Stimulated activated memory B cell treated with anti-CD40 and anti-IgM and Interleukin-4, amounts not matched to agents 10 μg/mL and 1 μg/mL and 100 μg/mL, for 72 hours (primary cell): ENCODE measurements at regions not wholly inside any gene's neighbourhood (a gene's known extent, or its start where the extent isn't known, plus 50 kb on each side); places are given as distances from the start of the nearest gene placed in this dataset.
A peak's percentile ranks its signal among the peaks of the same experiment; 100 is the strongest.

ENCODE experiments used
- ATAC-seq: fragments of 150-1000 bp; cut with Tn5 transposase; 2 replicates; pipeline ENCODE4 v1.10.0; 2021
- H3K27ac Mint-ChIP-seq: one replicate; pipeline ENCODE4 v1.8.0; 2022; ENCODE audit warnings: mild to moderate bottlenecking, mixed read lengths
- H3K27me3 Mint-ChIP-seq: one replicate; pipeline ENCODE4 v1.8.0; 2022; ENCODE audit warnings: mixed read lengths
- H3K36me3 Mint-ChIP-seq: one replicate; pipeline ENCODE4 v1.8.0; 2022; ENCODE audit warnings: mixed read lengths
- H3K4me1 Mint-ChIP-seq: one replicate; pipeline ENCODE4 v1.8.0; 2022; ENCODE audit warnings: mixed read lengths
- H3K4me3 Mint-ChIP-seq: one replicate; pipeline ENCODE4 v1.8.0; 2022; ENCODE audit warnings: mild to moderate bottlenecking, moderate library complexity, mixed read lengths
- H3K9me3 Mint-ChIP-seq: one replicate; pipeline ENCODE4 v1.8.0; 2022; ENCODE audit warnings: mixed read lengths

DNA sequence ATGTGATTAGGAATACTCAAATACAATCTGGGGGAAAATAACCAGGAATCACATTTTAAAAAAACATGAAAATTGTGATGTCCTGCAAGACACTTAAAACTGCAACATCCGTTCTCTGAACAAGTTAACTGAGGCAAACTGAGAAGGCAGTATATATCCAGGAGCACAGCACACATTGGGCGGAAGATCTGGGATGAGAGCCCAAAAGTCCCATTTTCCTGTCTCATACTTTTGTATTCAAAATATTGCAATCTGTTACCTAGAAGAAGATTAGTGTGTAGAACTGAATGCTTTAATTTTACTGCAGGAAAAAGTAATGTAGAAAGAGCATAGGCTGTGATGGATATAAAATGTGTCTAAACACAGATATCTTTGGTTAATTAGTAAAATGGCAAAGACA is 276.8 kb upstream of the FANCL start:
- H3K9me3 Mint-ChIP-seq = no peaks in the 10 kb centered on the region
- H3K36me3 Mint-ChIP-seq = no peaks in the 10 kb centered on the region
- H3K27ac Mint-ChIP-seq = no peak overlapping the region
- H3K27me3 Mint-ChIP-seq = no peaks in the 10 kb centered on the region
- no peaks in the 10 kb centered on the region for H3K4me1 Mint-ChIP-seq
- no peak for ATAC-seq
- no peak overlapping the region for H3K4me3 Mint-ChIP-seq

DNA sequence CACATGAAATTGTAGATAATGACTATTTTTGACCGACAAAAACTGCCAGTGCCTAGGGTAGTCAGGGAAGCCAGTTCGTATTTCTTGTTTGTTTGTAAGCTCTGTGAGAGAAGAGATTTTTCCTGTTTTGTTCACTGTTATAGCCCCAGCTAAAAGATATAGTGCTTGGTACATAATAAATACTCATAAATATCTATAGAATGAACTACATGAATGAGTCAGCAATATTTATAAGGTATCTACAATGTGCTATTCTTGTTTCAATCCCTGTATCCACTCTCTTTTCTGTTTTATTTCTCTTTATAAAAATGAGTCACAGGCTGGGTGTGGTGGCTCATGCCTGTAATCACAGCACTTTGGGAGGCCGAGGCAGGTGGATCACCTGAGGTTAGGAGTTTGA is 275.6 kb upstream of the FANCL start:
- Mint-ChIP-seq H3K4me3 (no peak overlapping the region), H3K9me3 (no peaks in the 10 kb centered on the region), H3K36me3 (no peaks in the 10 kb centered on the region), H3K27me3 (no peaks in the 10 kb centered on the region), H3K27ac (no peak overlapping the region), H3K4me1 (no peaks in the 10 kb centered on the region)
- no peak for ATAC-seq

DNA sequence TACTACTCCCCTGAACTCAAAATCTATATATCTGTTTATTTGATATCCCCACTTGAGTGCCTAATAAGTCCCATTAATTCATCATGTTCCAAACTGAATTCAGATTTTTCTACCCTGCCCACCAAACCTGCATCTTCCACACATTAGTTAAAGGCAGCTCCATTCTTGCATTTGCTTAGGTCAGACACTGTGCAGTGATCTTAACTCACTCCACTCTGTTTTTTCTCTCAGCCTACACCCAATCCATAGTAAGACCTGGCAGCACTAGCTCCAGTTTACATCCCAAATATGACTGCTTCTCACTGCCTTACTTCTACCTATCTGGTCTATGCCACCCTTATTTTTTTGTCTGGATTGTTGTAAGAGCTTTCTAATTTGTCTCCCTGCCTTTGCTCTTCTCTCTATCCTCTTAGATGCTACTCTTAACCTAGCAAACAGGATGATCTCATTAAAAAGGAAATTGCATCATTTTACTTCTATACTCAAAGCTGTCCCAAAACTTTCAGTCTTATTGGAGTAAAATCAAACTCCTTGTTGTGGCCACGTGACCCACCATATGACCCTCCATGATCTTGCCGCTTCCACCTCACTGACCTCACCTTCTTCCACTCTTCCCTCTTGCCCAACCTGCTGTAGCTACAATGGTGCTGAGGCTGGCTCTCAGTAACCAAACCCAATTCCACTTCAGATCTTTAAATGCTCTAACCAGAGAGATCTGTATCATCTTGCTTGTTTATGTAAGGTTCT is 274.9 kb upstream of the FANCL start:
- H3K27ac Mint-ChIP-seq = no peak overlapping the region
- no peak for ATAC-seq
- H3K27me3 Mint-ChIP-seq = no peaks in the 10 kb centered on the region
- H3K36me3 Mint-ChIP-seq = no peaks in the 10 kb centered on the region
- no peak overlapping the region for H3K4me3 Mint-ChIP-seq
- no peaks in the 10 kb centered on the region for H3K9me3 Mint-ChIP-seq
- H3K4me1 Mint-ChIP-seq = no peaks in the 10 kb centered on the region

DNA sequence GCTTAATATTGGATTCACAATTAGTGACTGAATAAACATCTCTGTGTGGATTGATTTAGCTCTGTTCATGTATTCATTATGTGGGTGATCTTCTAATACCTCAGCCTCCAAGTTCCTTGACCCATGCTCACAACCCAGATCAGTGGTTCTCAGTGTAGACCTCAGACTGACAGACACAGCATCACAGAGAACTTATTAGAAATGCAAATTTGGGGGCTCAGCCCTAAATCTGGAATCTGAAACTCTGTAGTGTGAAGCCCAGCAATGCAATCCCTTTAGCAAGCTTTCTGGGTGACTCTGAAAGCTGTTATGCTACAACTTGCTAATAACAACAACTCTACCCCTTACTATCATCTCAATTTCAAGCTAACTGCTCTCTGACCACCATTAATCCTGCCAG is 273.1 kb upstream of the FANCL start:
- Mint-ChIP-seq H3K4me1 (no peaks in the 10 kb centered on the region), H3K27me3 (peaks cover 7% of the 10 kb centered on the region), H3K4me3 (no peak overlapping the region), H3K36me3 (no peaks in the 10 kb centered on the region), H3K27ac (no peak overlapping the region), H3K9me3 (no peaks in the 10 kb centered on the region)
- ATAC-seq = peak; percentile 42

DNA sequence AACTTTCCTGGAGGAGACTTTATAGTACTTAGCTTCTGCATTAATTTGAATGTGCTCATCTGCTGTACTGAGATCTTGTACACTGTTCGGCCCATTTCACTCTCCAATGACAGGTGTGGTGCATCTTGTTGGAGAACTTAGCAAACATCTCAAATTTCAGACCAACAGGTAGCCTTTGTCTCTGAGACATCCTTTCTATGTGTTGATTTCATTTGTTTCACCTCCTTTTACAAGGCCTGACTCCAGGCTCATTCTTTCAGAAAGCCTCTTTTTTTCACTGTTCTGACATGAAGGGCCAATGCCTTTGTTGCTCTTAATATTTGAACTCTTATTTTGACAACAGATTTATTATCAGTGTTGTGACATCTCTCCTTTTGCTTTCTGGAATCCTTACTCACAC is 271.8 kb upstream of the FANCL start:
- peaks cover 11% of the 10 kb centered on the region for H3K27me3 Mint-ChIP-seq
- H3K27ac Mint-ChIP-seq = no peak overlapping the region
- H3K4me3 Mint-ChIP-seq = no peak overlapping the region
- H3K4me1 Mint-ChIP-seq = no peaks in the 10 kb centered on the region
- H3K9me3 Mint-ChIP-seq = no peaks in the 10 kb centered on the region
- no peak for ATAC-seq
- no peaks in the 10 kb centered on the region for H3K36me3 Mint-ChIP-seq

DNA sequence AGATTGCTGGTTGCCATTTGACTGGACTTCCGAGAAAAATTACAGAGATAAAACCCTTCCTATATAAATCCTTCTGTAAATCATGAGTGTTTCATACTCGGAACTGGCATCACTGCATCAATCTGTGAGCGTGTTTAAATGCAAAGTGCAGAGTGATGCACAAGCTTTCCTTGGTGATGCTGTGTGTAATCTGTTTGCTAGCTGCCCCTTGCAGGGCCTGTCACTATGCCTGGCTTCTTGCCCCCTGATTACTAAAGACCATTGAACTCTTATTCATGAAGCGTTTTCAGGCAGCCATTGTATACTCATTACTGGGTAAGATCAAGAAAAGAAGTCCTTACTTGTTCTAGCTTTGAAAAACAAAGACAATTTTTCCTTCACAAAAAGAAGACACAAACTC is 266.9 kb upstream of the FANCL start:
- no peaks in the 10 kb centered on the region for H3K4me1 Mint-ChIP-seq
- peaks cover 20% of the 10 kb centered on the region for H3K27me3 Mint-ChIP-seq
- no peaks in the 10 kb centered on the region for H3K9me3 Mint-ChIP-seq
- H3K36me3 Mint-ChIP-seq = no peaks in the 10 kb centered on the region
- ATAC-seq = no peak
- no peak overlapping the region for H3K4me3 Mint-ChIP-seq
- H3K27ac Mint-ChIP-seq = no peak overlapping the region

DNA sequence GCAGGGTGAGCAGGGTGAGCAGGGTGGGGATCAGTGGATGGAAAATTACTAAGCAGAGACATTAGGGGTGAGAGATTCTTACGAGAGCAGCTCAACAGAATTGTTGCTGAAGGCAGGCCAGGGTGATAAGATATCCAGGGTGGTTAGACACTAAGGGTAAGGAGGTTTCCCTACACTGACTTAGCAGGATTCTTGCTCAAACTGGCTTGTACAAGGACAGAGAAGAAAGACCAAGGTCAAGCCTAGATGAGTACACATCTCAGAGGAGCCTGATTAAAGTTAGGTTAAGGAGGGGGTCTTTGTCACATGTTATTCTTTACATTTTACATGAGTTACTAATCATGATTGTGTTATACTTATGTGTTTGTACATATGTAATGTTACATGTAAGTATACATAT is 262.8 kb upstream of the FANCL start:
- H3K9me3 Mint-ChIP-seq = no peaks in the 10 kb centered on the region
- no peaks in the 10 kb centered on the region for H3K4me1 Mint-ChIP-seq
- H3K27ac Mint-ChIP-seq = no peak overlapping the region
- H3K4me3 Mint-ChIP-seq = no peak overlapping the region
- ATAC-seq = peak; percentile 47
- H3K27me3 Mint-ChIP-seq = peaks cover 10% of the 10 kb centered on the region
- H3K36me3 Mint-ChIP-seq = no peaks in the 10 kb centered on the region

DNA sequence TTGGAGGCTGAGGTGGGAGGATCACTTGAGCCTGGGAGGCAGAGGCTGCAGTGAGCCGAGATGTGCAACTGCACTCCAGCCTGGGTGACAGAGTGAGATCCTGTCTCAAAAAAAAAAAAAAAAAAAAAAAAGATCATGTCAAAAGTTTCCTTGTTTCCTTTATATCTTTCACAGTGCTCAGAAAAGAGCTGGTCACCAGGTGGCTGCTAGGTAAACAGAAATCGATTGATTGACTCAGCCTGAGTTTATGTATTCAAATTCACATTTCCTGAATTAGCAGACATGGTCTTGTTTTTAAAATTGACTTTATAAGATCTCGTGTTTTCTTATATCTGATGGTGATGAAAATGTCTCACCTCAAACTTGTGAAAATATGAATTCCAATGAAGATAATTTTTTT is 261.8 kb upstream of the FANCL start:
- H3K27me3 Mint-ChIP-seq = peaks cover 9% of the 10 kb centered on the region
- no peaks in the 10 kb centered on the region for H3K36me3 Mint-ChIP-seq
- H3K9me3 Mint-ChIP-seq = no peaks in the 10 kb centered on the region
- H3K4me3 Mint-ChIP-seq = no peak overlapping the region
- H3K27ac Mint-ChIP-seq = no peak overlapping the region
- no peak for ATAC-seq
- H3K4me1 Mint-ChIP-seq = no peaks in the 10 kb centered on the region

DNA sequence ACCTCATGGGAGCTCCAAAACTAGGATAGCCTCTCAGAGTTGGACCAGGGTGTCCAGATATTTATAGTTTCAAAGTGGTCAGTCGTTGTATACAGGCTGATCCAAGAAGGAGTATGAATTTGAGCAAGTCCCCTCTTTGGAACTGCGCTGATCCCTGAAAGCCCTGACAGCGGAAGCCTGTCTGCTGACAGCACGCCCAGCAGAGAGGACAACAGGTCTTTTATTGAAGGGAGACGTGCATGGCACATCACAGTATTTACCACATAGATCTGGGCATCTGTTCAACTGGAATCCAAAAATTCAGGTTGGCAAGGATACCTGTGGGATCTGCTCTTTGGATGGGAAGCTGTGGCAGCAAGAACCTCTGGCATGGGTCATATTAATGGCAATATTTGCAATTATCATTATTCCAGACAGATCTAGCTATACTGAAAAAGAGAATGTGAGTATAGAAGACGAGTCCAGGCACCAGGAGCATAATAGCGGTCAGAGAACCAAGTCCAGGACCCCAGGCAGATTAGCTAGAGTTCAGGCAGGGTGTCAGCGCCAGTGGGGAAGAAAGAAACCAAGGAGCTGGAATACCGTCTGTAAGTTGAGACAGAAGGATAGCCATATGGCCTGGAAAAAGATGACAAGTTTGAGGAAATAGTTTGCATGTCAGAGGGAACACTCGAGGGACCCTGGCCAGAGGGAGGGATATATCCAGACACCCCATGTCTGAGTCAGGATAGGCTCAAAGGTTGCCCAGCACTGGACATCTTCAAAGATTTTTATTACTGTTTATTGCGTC is 260.4 kb upstream of the FANCL start:
- Mint-ChIP-seq H3K4me3 (no peak overlapping the region), H3K27ac (no peak overlapping the region), H3K9me3 (no peaks in the 10 kb centered on the region), H3K4me1 (no peaks in the 10 kb centered on the region), H3K27me3 (peaks cover 9% of the 10 kb centered on the region), H3K36me3 (no peaks in the 10 kb centered on the region)
- ATAC-seq = no peak

DNA sequence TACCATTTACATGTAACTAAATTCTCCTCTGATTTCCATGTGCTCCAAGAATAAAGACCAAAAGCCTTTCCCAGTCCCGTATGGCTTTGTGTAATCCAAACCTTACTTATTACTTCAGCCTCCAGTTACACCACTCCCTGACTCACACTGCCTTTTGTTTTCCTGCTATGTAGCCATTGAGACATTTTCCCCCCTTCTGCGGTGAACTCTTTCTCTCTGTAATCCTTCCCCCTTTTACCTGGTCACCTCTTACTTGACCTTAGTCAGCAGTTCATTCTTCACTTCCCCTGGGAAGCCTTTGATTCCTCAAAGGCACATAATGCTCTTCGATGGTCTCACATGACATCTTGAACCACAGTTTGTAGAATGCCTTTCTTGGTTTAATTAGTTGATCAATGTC is 256.0 kb upstream of the FANCL start:
- no peaks in the 10 kb centered on the region for H3K36me3 Mint-ChIP-seq
- no peaks in the 10 kb centered on the region for H3K4me1 Mint-ChIP-seq
- no peak overlapping the region for H3K4me3 Mint-ChIP-seq
- ATAC-seq = no peak
- H3K27ac Mint-ChIP-seq = no peak overlapping the region
- no peaks in the 10 kb centered on the region for H3K27me3 Mint-ChIP-seq
- no peaks in the 10 kb centered on the region for H3K9me3 Mint-ChIP-seq

DNA sequence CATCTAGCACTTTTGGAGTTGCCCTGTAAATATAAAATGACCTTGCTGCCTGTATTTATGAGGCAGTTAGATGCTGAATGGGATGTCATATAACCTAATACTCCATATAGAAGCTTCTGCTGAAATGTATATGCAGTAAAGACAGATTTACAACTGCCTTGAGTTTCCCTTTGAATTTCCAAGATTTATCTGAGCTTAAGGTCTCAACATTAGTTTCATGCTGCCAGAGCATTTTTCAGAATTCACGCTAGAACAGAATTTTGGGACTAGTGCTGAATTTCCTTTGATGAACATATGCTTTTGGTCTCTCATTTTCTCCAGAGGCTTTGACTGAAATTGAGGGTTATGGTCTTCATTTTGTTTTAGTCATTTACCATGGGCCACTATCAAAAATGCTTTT is 254.7 kb upstream of the FANCL start:
- Mint-ChIP-seq H3K27me3 (no peaks in the 10 kb centered on the region), H3K4me1 (no peaks in the 10 kb centered on the region), H3K27ac (no peak overlapping the region), H3K4me3 (no peak overlapping the region), H3K9me3 (no peaks in the 10 kb centered on the region), H3K36me3 (no peaks in the 10 kb centered on the region)
- ATAC-seq = no peak

DNA sequence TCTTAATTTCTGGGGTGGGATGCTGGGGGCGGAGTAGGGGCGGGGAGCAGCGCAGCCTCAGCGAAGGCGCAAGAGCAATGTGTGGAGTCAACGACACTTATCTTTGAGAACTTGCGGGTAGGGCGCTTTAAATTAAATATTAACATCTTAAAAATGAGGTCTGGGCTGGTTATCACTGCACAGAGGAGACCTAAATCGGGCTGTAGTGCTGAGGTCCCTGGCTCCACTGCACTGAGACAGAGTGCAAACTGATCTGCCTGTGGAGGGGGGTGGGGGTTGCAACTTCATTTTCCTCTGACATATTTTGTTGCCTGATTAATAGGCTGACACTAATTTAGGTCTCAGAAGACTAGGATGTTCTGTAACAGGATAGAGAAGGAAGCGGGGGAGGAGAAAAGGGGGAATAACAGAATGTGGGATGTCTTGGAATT is 253.0 kb upstream of the FANCL start:
- H3K9me3 Mint-ChIP-seq = no peaks in the 10 kb centered on the region
- H3K27ac Mint-ChIP-seq = no peak overlapping the region
- H3K4me3 Mint-ChIP-seq = no peak overlapping the region
- H3K36me3 Mint-ChIP-seq = no peaks in the 10 kb centered on the region
- H3K27me3 Mint-ChIP-seq = no peaks in the 10 kb centered on the region
- no peak for ATAC-seq
- no peaks in the 10 kb centered on the region for H3K4me1 Mint-ChIP-seq

DNA sequence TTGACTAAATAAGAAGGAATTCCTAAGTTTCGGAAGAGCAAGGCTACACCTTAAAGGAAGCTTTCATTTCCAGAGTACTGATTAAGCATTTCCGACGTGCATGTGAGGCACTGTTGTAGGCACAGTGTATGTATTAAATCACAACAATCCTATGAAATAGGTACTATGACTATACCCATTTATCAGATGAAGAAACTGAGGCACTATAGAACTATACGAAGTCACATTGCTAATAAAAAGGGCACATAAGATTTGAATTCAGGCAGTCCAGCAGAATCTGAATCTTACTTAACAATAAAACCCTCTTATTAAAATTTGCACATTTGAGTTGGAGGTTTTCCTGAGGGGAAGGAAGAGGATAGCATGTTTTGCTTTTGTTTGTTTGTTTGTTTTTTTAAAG is 243.5 kb upstream of the FANCL start:
- peaks cover 10% of the 10 kb centered on the region for H3K9me3 Mint-ChIP-seq
- H3K36me3 Mint-ChIP-seq = no peaks in the 10 kb centered on the region
- no peak overlapping the region for H3K4me3 Mint-ChIP-seq
- H3K27me3 Mint-ChIP-seq = peaks cover 22% of the 10 kb centered on the region
- no peak overlapping the region for H3K27ac Mint-ChIP-seq
- H3K4me1 Mint-ChIP-seq = no peaks in the 10 kb centered on the region
- no peak for ATAC-seq

DNA sequence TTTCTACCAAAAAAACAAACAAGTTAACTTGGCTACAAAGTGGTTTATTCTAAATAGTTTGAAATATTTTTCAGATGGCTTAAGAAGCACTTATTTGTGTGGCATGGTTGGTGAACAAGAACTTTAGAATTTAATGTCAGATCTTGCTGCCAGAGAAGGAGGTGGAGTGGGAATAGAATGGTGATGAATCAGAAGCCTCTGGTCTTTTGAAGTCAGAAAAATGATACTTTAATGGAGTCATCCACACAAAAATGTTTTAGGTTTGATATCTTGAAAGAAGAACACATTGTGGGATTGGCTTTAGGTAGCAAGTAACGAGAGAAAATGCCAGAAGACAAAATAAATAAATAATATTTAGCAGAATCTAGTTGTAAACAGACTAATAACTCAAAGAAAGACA is 243.1 kb upstream of the FANCL start:
- no peaks in the 10 kb centered on the region for H3K4me1 Mint-ChIP-seq
- H3K27me3 Mint-ChIP-seq = peaks cover 22% of the 10 kb centered on the region
- no peak overlapping the region for H3K4me3 Mint-ChIP-seq
- peaks cover 10% of the 10 kb centered on the region for H3K9me3 Mint-ChIP-seq
- ATAC-seq = no peak
- H3K36me3 Mint-ChIP-seq = no peaks in the 10 kb centered on the region
- H3K27ac Mint-ChIP-seq = no peak overlapping the region

DNA sequence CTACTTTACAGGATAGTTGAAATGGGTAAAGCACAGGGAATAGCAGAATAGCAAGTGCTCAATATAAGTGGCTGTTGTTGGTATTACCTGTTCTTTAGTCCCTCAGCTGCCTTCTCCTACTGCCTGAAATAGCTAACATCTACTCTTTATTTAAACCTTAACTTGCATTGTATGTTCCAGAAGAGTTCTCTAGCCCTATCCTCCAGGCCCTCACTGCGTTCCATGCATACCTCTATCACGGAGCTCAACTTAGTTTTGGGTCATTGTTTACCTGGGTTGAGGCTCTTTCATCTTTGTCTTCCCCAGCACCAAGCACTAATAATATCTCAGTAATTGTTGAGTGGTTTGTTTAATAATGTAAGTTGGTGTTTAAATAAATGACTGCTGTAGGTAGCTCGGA is 242.2 kb upstream of the FANCL start:
- Mint-ChIP-seq H3K27me3 (peaks cover 22% of the 10 kb centered on the region), H3K36me3 (no peaks in the 10 kb centered on the region), H3K9me3 (peaks cover 10% of the 10 kb centered on the region), H3K4me1 (no peaks in the 10 kb centered on the region), H3K27ac (no peak overlapping the region), H3K4me3 (no peak overlapping the region)
- no peak for ATAC-seq

DNA sequence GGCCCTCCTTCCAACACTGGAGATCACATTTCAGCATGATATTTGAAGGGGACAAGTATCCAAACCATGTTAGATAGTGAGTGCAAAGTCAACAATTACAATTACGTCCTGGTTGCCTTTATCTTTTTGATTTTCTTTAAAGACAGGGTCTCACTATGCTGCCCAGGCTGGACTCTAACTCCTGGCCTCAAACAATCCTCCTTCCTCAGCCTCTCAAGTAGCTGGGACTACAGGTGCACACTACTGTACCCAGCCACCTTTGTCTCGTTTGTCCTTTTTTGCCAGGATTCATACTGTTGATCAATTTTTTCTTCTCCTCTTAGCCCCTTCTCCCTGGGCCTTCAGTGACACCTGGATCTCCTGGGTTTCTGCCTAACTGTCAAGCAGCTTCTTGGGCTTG is 240.5 kb upstream of the FANCL start:
- Mint-ChIP-seq H3K27me3 (peaks cover 22% of the 10 kb centered on the region), H3K27ac (no peak overlapping the region), H3K9me3 (peaks cover 5% of the 10 kb centered on the region), H3K4me1 (no peaks in the 10 kb centered on the region), H3K36me3 (no peaks in the 10 kb centered on the region), H3K4me3 (no peak overlapping the region)
- no peak for ATAC-seq
